ENCODE measurements at regions not wholly inside any gene's neighbourhood (a gene's known extent, or its start where the extent isn't known, plus 50 kb on each side); places are given as distances from the start of the nearest gene placed in this dataset.

DNA sequence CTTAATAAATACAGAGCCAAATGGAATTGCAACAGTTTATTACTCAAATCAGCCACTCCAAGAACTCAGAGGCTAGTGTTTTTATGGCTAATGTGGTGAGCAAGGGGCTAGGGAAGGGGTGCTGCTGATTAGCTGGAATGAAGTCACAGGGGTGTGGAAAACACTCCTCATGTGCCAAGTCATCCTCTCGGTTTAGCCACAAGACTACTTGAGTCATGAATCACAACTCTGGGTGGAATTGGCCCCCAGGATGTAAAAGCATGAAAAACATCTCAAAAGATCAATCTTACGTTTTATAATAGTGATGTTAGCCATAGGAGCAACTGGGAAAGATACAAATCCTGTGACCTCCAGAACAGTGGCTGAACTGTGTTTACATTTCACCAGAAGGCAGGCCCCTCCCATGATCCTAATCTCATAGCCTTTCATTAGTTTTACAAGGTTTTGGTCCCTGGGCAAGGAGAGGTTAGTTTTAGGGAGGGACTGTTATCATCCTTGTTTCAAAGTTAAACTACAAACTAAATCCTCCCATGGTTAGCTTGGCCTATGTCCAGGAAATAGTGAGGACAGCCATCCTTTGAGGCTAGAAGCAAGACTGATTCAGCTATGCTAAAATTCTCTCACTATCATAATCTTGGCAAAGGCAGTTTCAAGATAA is 2020.1 kb upstream of the PCDH20 start:
- TF ChIP-seq BRCA1 (IDR thresholded peaks at IDR 0.05; ENCODE audit: low read depth, low read length), result no peak
- TF ChIP-seq SIN3A (IDR thresholded peaks at IDR 0.05; ENCODE audit: low read depth, low read length), result no peak
- no peak for TF ChIP-seq EP300 (IDR thresholded peaks at IDR 0.05; ENCODE audit: borderline replicate concordance in 1 of 2, control insufficient read depth in 1 of 2, low read depth in 2 of 2, low read length in 2 of 2)
- TF ChIP-seq SMC3 (IDR thresholded peaks at IDR 0.05; ENCODE audit: borderline replicate concordance, low read length), result no peak
- TF ChIP-seq CEBPB (IDR thresholded peaks at IDR 0.05; ENCODE audit: borderline replicate concordance in 1 of 2, low read depth in 2 of 2, low read length in 2 of 2), result no peak
- TF ChIP-seq RELA (IDR thresholded peaks at IDR 0.05; ENCODE audit: borderline replicate concordance, partially characterized antibody), result no peak
